WI38 (cell line): ENCODE measurements at regions not wholly inside any gene's neighbourhood (a gene's known extent, or its start where the extent isn't known, plus 50 kb on each side); places are given as distances from the start of the nearest gene placed in this dataset.

Experiments
- H3K4me3 ChIP-seq: 2 replicates; pipeline ENCODE4 v1.5.1; 2011; ENCODE audit warnings: low read depth, mild to moderate bottlenecking, control low read depth, low read length
- CTCF ChIP-seq: IDR thresholded peaks from 2 replicates; pipeline ENCODE4 v1.5.1; 2012; ENCODE audit warnings: low read depth, mild to moderate bottlenecking, control low read depth, low read length

GRCh38 chr9:1939466-1939865 lies 75.7 kb upstream of the SMARCA2 start:
- TF ChIP-seq CTCF = no peak
- H3K4me3 ChIP-seq = no peak overlapping the region

- TF ChIP-seq CTCF = peak; percentile 42
- H3K4me3 ChIP-seq = no peak overlapping the region
Observed at GRCh38 chr9:1939926-1940368, 75.2 kb upstream of the SMARCA2 start.

- H3K4me3 ChIP-seq = no peak overlapping the region
- no peak for TF ChIP-seq CTCF
Observed at GRCh38 chr9:1941989-1942388, 73.2 kb upstream of the SMARCA2 start.

- TF ChIP-seq CTCF = no peak
- H3K4me3 ChIP-seq = no peak overlapping the region
Observed at GRCh38 chr9:1946526-1947283, 68.4 kb upstream of the SMARCA2 start.

- no peak overlapping the region for H3K4me3 ChIP-seq
- no peak for TF ChIP-seq CTCF
Observed at GRCh38 chr9:1947438-1947837, 67.7 kb upstream of the SMARCA2 start.

GRCh38 chr9:1948541-1948940 lies 66.6 kb upstream of the SMARCA2 start:
- no peak for TF ChIP-seq CTCF
- no peak overlapping the region for H3K4me3 ChIP-seq

GRCh38 chr9:1951446-1951845 lies 63.7 kb upstream of the SMARCA2 start:
- no peak overlapping the region for H3K4me3 ChIP-seq
- no peak for TF ChIP-seq CTCF
